ENCODE measurements at regions not wholly inside any gene's neighbourhood (a gene's known extent, or its start where the extent isn't known, plus 50 kb on each side); places are given as distances from the start of the nearest gene placed in this dataset.

GRCh38 chr6:43901733-43902230, 131.8 kb downstream of the VEGFA start:
- Histone ChIP-seq H3K9ac (ENCODE audit: low read length) (no peak overlapping the region), H3K9me2 (replicated peaks; ENCODE audit: insufficient read depth, low read length) (no peaks in the 10 kb centered on the region), H2AFZ (ENCODE audit: low read depth, low read length, severe bottlenecking) (no peak overlapping the region), H3K27me3 (ENCODE audit: low read length) (no peaks in the 10 kb centered on the region), H3F3A (ENCODE audit: insufficient read depth) (no peaks in the 10 kb centered on the region), H3K79me2 (ENCODE audit: insufficient read depth, low read length) (no peaks in the 10 kb centered on the region), H3K9me3 (ENCODE audit: insufficient read depth, low read length) (no peaks in the 10 kb centered on the region), H3K36me3 (ENCODE audit: low read length) (no peaks in the 10 kb centered on the region), H4K20me1 (ENCODE audit: low read depth, low read length) (no peaks in the 10 kb centered on the region), H3K4me3 (ENCODE audit: insufficient read depth, low read length, poor library complexity, severe bottlenecking) (no peak overlapping the region), H3K4me2 (ENCODE audit: low read depth, low read length, poor library complexity, severe bottlenecking) (no peak overlapping the region), H3K27ac (ENCODE audit: low read depth, low read length) (no peak overlapping the region)
- TF ChIP-seq CTCF (IDR thresholded peaks at IDR 0.05; ENCODE audit: insufficient read depth, low read length, poor library complexity, severe bottlenecking): no peak
- no peak for TF ChIP-seq EZH2phosphoT487 (conservative IDR thresholded peaks at IDR 0.05; ENCODE audit: low read length)

GRCh38 chr6:43900916-43901732, 131.1 kb downstream of the VEGFA start:
- H3F3A ChIP-seq (ENCODE audit: insufficient read depth): no peaks in the 10 kb centered on the region
- no peaks in the 10 kb centered on the region for H4K20me1 ChIP-seq (ENCODE audit: low read depth, low read length)
- no peaks in the 10 kb centered on the region for H3K9me3 ChIP-seq (ENCODE audit: insufficient read depth, low read length)
- H3K27me3 ChIP-seq (ENCODE audit: low read length): no peaks in the 10 kb centered on the region
- H3K9ac ChIP-seq (ENCODE audit: low read length): no peak overlapping the region
- H3K4me3 ChIP-seq (ENCODE audit: insufficient read depth, low read length, poor library complexity, severe bottlenecking): no peak overlapping the region
- no peaks in the 10 kb centered on the region for H3K9me2 ChIP-seq (replicated peaks; ENCODE audit: insufficient read depth, low read length)
- no peak for TF ChIP-seq CTCF (IDR thresholded peaks at IDR 0.05; ENCODE audit: insufficient read depth, low read length, poor library complexity, severe bottlenecking)
- TF ChIP-seq EZH2phosphoT487 (conservative IDR thresholded peaks at IDR 0.05; ENCODE audit: low read length): no peak
- H2AFZ ChIP-seq (ENCODE audit: low read depth, low read length, severe bottlenecking): no peak overlapping the region
- H3K79me2 ChIP-seq (ENCODE audit: insufficient read depth, low read length): no peaks in the 10 kb centered on the region
- no peak overlapping the region for H3K27ac ChIP-seq (ENCODE audit: low read depth, low read length)
- H3K36me3 ChIP-seq (ENCODE audit: low read length): no peaks in the 10 kb centered on the region
- H3K4me2 ChIP-seq (ENCODE audit: low read depth, low read length, poor library complexity, severe bottlenecking): no peak overlapping the region

GRCh38 chr6:43900560-43900915, 130.5 kb downstream of the VEGFA start:
- H3K4me2 ChIP-seq (ENCODE audit: low read depth, low read length, poor library complexity, severe bottlenecking): no peak overlapping the region
- H3F3A ChIP-seq (ENCODE audit: insufficient read depth): no peaks in the 10 kb centered on the region
- H2AFZ ChIP-seq (ENCODE audit: low read depth, low read length, severe bottlenecking): no peak overlapping the region
- H3K4me3 ChIP-seq (ENCODE audit: insufficient read depth, low read length, poor library complexity, severe bottlenecking): no peak overlapping the region
- H3K27ac ChIP-seq (ENCODE audit: low read depth, low read length): no peak overlapping the region
- no peaks in the 10 kb centered on the region for H4K20me1 ChIP-seq (ENCODE audit: low read depth, low read length)
- H3K9me3 ChIP-seq (ENCODE audit: insufficient read depth, low read length): no peaks in the 10 kb centered on the region
- H3K9me2 ChIP-seq (replicated peaks; ENCODE audit: insufficient read depth, low read length): no peaks in the 10 kb centered on the region
- TF ChIP-seq CTCF (IDR thresholded peaks at IDR 0.05; ENCODE audit: insufficient read depth, low read length, poor library complexity, severe bottlenecking) (no peak), EZH2phosphoT487 (conservative IDR thresholded peaks at IDR 0.05; ENCODE audit: low read length) (no peak)
- no peaks in the 10 kb centered on the region for H3K27me3 ChIP-seq (ENCODE audit: low read length)
- H3K36me3 ChIP-seq (ENCODE audit: low read length): no peaks in the 10 kb centered on the region
- no peaks in the 10 kb centered on the region for H3K79me2 ChIP-seq (ENCODE audit: insufficient read depth, low read length)
- H3K9ac ChIP-seq (ENCODE audit: low read length): no peak overlapping the region

Data from SU-DHL-6 (cell line).